ENCODE measurements at regions not wholly inside any gene's neighbourhood (a gene's known extent, or its start where the extent isn't known, plus 50 kb on each side); places are given as distances from the start of the nearest gene placed in this dataset.

DNA sequence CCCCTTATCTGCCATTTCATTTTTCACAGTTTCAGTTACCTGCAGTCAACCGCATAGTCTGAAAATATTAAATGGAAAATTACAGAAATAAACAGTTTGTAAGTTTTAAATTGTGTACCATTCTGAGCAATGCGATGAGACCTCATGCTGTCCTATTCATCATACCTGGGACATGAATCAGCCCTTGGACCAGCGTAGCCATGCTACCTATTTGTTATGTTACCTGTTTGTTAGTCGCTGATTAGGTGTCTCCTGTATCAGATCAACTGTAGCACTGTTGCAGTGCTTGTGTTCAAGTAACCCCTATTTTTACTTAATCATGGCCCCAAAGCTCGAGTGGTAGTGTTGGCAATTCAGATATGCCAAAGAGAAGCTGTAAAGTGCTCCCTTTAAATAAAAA, 492.2 kb upstream of the AADAT start:
- TF ChIP-seq, protein P1, sequence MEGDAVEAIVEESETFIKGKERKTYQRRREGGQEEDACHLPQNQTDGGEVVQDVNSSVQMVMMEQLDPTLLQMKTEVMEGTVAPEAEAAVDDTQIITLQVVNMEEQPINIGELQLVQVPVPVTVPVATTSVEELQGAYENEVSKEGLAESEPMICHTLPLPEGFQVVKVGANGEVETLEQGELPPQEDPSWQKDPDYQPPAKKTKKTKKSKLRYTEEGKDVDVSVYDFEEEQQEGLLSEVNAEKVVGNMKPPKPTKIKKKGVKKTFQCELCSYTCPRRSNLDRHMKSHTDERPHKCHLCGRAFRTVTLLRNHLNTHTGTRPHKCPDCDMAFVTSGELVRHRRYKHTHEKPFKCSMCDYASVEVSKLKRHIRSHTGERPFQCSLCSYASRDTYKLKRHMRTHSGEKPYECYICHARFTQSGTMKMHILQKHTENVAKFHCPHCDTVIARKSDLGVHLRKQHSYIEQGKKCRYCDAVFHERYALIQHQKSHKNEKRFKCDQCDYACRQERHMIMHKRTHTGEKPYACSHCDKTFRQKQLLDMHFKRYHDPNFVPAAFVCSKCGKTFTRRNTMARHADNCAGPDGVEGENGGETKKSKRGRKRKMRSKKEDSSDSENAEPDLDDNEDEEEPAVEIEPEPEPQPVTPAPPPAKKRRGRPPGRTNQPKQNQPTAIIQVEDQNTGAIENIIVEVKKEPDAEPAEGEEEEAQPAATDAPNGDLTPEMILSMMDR (IDR thresholded peaks at IDR 0.05; ENCODE audit: insufficient read depth, low read depth, low read length) = no peak
- TF ChIP-seq EZH2 (IDR thresholded peaks at IDR 0.05; ENCODE audit: insufficient read depth, low read length) = no peak

Measured in astrocyte (in vitro differentiated cells and primary cell).